ENCODE measurements at regions not wholly inside any gene's neighbourhood (a gene's known extent, or its start where the extent isn't known, plus 50 kb on each side); places are given as distances from the start of the nearest gene placed in this dataset.

DNA sequence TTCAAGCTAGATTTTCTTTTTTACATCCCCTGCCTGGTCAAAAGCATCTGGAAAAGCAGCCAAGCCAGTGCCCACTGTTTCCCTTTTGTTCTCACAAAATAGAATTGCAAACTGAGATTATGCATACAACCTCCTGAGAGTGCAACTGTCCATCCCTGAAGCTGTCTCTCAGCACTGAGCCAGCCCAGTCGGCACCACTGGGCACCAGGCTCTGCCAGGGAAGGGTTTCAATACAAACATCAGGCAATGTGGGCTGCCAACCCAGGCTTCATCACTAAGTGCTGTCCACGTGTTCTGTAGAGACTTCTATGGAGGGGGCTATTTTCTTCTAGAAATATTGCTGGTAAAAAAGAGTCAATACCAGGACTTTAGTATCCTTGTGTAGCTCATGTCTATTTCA, 356.3 kb upstream of the TBL1XR1 start:
- TF ChIP-seq CTCF (IDR thresholded peaks at IDR 0.05; ENCODE audit: low read depth, low read length, poor library complexity, severe bottlenecking) (no peak), EZH2phosphoT487 (IDR thresholded peaks at IDR 0.05; ENCODE audit: borderline replicate concordance, low read length) (no peak)
